HG02973 (cell line): ENCODE measurements at regions not wholly inside any gene's neighbourhood (a gene's known extent, or its start where the extent isn't known, plus 50 kb on each side); places are given as distances from the start of the nearest gene placed in this dataset.

Experiments used
- ATAC-seq: cut with Tn5 transposase; IDR thresholded peaks from one replicate; pipeline ENCODE4 v1.9.1; 2021; ENCODE audit warnings: moderate library complexity; ENCODE audit not compliant: unreplicated experiment

DNA sequence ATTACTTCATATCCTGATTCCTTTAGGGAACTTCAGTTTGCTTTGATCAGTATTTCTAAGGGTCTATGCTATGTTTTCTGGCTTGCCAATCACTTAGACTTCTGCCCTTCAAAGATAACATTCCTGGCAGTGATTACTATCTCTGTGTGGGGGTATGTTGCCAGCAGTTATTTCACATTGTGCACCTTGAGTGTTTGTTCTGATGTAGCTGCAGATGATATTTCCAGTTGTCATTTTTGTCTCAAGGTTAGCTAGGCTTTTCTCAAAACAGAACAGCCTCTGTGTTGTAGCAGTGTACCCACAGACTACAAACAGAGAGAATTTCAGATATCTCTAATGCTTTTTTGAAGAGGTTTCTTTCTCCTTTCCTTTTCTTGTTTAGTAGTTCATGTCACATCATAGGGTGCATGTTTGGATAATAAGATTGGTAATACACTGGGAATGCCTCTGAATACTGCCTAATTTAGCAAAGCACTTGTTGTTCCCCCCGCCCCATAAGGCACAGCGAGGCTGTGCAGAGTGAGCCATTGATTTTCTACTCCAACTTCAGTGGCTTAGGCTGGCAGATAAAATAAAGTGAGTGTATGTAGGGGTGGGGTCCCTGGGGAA is 134.7 kb upstream of the AGR3 start:
- ATAC-seq: no peak

DNA sequence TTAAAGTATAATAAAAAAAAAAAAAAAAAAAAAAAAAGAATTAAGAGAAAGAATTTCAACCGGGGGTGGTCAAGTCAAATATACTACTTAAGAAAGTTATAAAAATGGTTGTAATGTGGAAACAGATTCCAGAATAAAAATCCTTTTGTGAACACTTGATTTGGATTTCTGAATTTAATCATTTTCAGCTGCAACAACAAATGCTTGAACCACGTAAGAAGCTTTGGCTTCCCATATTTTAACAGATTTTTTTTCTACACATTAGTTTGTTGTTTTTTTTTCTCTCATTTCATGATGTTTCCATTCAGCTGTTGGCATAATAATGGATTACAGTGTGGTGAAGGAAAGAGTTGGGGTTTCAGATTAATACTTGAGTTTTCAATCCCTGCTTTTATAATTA is 137.3 kb upstream of the AGR3 start:
- ATAC-seq: no peak

DNA sequence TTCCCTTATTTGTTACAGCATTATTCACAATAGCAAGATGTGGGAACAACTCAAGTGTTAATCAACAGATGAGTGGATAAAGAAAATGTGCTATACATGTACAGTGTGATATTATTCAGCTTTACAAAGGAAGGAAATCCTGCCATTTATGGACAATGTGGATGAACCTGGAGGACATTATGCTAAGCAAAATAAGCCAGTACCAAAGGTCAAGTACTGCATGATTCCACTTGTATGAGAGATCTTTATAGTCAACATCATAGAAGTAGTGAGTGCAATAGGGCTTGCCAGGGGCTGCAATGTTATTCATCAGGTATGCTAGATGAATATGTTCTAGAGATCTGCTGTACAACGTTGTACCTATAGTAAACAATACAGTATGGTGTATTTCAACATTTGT is 138.5 kb upstream of the AGR3 start:
- ATAC-seq: no peak

DNA sequence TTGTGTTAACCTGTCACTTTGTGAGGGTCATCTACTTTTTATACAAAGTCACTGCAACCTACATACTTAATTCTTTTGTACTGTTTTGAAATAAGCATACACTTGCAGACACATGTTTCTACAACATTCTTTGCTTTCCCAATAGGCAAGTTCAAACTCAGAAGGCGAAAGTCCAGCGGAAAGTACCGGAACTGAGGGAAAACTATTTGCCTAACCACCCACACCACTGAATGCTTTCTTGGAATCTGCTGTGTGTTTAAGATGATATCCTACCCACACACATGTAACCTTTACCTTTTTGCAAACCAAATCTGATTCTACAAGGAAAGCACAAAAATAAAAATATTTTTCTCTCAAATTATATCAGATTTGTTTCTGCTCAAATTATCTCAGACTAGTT is 139.4 kb upstream of the AGR3 start:
- ATAC-seq: no peak

DNA sequence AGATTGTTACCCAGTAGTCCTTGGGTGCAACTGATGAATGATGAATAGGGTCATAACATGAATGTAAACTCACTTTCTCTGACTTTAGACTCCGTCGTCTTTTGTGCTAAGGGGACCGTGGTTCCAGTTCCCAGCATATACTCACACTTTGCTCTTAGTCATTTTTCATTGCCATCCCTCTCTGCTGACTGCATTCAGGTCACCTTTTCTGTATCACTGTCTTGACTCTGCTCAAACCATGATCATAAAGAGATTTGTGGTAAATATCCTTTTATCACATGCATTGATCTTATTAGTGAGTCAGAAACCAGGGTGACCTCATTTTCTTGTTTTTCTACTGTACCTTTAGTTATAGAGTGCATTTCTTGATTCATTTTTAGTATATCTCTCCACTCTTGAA is 141.1 kb upstream of the AGR3 start:
- no peak for ATAC-seq

DNA sequence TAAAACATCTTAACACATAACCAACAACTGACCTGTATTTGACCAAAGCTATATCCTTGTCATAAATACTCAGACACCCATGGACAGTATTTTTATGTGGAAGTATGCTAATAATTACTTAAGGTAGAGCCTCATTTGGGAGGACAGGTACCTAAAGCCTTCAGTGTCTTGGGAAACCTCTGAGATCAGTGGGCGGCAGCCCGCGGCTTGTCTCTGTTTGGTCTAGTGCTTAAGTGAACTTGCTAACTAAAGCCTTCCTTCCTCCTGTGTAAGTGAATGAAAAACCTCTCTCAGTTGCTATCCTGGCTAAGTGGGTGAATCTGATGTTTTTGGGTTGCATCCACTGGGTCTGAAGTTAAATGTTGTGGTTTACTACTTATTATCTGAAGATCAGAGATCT is 144.5 kb upstream of the AGR3 start:
- no peak for ATAC-seq

DNA sequence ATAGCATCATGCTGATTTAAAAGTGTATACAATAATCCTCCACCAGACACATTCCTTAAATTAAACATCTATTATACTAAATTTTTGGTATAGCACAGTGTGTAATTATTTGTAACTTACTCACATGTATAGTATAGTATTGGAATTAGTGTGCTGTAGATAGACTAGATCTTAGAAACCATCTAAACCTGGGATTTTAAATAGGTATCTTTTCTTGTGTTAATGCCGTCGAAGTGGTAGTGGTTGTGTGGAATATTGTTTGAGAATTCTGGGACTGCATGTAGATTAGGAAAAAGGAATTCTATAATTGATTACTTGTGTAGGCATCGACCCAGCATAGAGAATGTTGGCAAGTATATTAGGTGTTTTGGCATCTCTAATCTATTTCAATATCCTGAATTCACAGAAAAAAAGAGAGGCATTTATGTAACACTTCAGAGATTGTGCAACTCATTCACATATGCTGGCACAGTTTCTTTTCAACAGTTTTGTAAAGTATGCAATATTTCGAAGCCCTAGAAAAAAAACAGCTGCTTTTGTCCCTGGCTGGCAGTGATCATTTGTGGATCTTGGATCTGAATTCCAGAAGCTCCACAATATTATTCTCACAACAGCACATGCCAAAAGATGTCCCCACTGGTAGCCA is 145.5 kb upstream of the AGR3 start:
- ATAC-seq: no peak

DNA sequence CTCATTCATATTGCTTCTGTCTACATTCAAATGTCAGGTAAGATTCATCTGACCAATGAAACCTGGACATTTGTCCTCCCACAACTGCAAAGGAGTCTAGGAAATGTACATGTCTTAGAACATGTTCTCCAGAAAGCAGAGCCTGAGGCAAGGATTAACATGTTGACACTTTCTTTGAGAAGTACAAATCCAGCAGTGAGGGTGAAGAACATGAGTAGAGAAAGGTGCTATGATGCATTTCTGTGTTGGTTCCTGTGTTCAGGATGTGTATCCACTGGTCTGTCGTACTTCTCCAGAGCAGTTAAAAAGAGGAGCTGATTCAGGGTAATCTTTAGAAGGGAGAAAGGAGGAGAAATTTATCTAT is 146.0 kb upstream of the AGR3 start:
- no peak for ATAC-seq

DNA sequence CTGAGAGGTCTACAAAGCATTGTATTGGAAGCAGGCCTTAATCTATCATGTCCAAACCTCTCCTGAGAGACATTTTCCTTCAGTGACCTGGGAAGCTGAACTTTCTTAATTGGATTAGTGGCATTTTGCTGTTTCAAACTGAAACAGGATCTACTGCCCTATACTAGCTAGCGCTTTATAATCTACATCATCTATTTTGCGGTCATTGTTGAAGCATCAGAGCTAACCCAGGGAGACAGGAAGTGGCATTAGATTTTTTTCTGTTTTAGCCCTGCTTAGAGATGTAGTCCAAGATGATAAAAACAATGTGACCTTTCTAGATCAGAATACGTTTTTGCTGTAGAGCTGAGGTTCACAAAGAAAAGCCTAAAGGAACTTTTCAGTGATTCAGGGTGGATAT is 147.4 kb upstream of the AGR3 start:
- no peak for ATAC-seq

DNA sequence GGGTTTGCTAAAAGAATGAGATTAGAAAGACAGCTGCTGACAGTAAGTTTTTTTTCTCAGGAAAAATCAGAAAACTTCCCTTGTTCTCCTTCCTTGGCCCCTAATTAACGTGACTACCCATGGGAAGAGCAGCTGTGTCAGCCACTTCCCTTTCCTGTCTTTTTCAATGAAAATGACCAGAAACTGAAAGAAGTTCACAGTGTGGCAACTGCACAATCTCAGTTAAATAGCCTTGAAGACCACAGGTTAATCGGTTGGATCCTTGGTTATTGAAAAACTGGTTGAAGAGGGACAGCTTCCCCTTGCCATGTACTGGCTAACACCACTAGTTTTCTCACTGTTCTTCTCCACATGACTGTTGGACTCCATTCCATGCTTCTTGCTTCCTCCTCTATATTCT is 148.8 kb upstream of the AGR3 start:
- no peak for ATAC-seq

DNA sequence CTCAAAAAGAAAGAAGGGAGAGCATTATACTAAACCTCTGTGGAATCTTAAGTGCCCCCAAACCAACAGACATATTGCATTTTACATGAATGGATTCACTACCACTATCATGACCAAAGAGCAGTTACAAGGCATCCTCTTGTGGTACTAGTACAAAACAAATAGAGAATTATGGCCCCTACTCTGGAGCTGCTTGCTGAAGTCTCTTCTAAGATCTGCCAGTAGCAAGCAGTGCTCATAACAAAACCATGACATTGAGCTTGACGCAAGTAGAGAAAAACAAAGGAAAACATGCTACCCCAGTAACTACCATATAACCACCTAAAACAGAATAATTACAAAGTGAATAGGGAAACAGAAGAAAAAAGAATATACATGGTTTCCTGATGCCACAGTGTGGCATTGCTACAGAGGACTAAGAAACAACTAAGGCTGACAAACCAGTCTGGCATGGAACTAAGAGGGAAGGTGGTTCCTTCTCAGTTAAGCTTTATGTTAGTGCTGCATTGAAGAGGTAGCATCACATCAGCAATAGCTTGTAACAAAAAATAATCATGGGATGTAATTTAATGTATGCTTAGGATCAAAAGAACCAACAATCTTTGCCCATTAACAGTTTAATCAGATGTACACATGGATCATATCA is 150.2 kb upstream of the AGR3 start:
- ATAC-seq: no peak

DNA sequence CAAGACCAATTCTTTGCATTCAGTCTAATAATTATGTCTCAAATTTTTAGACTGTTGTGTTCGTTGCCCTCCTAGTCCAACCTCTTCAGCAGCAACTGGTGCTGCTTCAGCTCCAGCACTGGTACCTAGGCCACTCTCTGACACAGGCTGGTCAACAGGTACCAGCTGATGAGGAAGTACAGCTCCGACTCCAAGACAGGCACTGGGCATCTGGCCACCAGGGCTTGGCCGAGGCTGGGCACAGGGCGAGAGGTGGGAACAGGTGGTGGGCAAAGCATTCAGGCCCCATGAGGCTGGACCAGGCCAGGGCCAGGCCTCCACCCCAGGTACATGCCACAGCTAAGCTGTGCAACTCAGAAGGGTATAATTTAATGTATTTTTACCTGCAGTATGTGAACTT is 151.5 kb upstream of the AGR3 start:
- ATAC-seq: no peak

DNA sequence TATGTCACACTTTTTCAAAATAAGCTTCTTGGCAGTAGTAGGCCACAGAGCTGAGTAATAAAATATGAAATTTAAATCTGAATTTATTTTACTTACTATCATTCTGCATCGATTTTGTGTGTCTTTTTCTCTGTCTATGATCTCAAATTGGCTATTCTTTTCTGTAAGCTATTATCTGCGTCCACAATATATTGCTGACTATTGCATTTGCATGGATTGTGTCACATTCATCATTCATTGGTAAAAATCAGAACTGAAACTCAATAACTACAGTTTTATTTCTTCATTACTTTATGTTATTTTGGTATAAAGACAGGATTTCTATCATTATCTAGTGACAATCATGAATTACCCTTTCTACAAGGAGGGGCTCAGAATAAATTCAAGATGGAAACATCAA is 154.8 kb upstream of the AGR3 start:
- no peak for ATAC-seq

DNA sequence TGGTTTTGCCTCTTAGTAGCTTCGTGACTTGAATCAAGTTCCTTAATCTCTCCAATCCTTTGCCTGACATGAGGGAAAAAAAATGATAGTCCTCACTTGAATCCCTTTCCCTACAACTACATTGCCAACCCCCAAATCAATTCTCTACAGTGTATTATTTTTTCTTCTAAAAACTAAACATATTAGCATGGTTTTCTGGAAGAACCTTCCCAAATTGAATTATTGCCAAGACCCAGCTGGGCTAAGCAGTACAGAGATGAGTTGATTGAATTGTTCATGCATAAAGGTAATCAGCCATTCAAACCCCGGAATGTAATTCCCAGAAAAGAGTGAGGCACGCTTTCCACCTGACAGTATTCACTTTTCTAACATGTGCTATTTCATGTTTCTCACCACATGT is 155.6 kb upstream of the AGR3 start:
- no peak for ATAC-seq

DNA sequence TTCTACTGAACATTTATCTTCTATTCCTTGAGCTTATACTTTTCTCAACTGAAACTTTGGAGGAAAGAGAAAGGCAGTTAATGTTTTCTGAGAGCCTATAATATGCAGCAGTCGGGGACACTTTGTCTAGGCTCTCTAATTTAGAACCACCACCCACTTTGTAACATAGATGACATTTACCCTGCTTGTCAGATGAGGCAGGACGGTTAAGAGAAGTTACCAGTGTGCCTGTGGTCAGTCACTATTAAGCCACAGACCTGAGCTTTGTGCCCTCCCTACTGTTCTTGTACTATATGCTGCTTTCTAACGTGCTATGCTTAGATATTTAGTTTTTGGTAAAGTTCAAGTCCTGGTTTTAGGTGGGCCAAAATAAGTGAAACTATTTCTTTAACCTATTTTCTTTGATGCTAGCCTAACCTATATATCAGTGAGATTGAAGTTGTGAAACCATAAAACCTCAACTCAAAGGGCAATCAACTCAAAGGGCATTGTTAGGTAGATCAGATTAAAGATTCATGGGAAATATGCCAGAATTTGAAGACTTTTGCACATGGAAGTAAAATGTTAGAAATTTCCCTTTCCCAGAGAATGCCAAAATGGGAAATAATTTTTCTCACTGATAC is 156.5 kb upstream of the AGR3 start:
- no peak for ATAC-seq

DNA sequence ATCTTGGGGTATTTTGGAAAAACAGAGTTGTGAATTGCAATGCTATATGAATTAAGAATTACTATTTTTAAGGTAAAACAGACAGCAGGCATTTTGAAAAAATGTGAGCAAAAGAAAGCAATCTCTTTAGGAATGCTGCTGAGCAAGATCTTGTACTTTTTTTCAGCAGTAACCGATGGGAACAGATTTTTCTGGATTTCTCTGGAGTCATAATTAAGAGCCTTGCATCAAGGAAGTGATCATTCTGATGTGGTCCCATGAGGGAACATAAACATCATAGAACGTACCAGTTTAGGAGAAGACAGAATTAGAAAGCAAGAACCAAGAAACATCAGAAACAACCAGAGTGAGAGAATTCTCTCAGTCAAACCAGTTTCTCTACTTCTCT is 157.0 kb upstream of the AGR3 start:
- ATAC-seq: no peak

DNA sequence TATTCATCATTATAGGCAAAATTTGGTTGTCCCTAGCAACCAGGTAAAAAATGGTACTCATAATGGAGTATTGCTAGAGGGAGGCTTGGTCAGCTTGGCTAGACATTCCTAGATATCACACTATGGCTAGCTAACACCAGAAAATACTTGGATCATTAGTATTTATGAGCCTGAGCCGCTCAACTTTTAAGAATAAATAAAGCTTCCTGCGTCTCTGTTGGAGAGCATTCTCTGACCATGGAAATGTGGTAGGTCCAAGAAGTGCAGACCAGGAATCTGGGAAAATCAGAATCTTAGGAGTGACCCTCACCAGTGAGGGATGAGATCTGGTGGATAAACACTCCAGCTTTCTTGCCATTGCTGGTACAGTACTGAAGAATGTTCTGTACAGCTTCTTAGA is 157.6 kb upstream of the AGR3 start:
- ATAC-seq: no peak

DNA sequence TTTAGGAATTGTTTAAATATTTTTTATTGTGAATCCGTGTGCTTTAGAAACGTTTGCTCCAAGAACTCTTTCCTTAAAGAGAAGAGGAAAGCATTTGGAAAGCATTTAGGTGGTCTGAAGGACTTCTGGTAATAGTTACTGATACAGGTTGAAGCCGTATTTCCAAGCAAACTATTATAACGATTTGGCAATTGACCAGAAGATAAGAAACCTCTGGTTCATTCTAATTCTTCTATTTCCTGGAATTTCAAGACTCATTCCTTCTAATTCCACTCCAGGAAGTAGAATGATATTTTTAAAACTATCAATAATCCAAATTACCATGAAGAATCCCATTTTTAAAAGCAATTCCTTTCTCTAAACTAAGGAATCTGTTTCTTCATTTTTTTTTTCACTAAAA is 158.9 kb upstream of the AGR3 start:
- no peak for ATAC-seq

DNA sequence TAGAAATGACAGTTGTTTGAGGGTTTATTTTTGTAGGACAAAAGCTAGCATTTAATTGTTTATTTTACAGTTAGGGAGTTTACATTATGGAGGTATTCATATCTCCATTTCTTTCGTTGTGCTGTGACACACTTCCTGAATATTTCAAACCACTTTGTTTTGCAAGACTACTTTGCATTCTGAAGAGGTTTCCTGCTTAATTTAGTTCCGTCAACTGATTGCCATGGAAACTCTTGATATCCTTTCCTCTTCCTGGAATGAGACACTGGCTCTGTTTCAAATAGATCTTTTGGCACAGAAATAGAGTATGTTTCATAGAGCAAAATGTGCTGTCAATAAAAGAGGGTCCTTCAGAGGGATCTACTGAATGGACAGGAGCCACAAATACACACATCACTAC is 159.5 kb upstream of the AGR3 start:
- no peak for ATAC-seq

DNA sequence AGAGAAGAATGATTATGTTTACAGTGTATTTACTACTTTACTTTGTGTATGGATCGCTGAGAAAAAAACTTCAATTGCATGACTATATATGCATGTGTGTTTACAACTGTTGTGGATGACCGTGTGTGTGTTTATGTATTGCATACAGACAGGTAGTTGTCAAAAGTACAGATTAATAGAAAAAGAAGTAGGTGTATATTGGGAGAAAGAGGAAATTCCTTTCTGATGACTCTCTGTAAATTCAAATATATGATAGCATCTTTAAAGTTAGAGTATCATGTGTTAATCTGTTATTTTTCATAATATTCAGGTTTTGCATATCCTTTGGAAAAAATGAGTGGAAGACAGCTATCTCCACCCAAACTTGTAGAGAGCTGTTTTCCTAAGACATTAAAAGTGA is 160.4 kb upstream of the AGR3 start:
- ATAC-seq: no peak

DNA sequence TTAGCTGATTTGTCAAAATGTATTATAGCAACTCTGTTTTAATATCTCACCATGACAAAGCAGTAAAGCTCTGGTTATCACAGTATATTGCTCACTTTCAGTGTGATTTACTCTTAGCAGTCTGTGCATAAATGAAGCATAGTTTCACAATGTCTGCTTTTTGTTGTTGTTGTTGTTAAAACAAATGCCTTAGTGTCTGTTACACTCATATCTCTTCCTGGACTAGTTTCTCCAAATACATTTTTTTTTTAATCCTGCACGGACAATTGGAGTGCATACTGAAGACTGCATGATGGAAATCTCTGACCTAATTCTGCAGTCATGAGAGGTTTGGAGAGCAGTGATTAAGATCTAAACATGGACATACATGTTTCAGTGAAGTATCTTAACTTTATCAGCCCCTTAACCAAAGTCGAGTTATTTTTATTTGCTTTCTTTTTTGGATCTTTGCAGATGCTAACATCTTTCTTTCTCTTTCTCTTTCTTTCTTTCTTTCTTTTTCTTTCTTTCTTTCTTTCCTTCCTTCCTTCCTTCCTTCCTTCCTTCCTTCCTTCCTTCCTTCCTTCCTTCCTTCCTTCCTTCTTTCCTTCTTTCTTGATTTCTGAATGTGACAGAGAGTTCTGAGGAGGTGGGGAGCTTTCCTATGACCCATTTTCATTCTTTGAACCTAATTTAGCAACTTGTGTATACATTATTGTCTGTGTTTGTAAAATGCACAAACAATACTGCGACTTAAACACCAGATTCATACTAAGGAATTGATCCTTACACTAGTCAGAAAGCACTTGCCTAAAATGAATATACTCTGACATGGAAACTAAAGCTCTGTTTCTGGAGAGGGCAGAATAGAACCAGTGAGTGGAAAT is 161.5 kb upstream of the AGR3 start:
- no peak for ATAC-seq

DNA sequence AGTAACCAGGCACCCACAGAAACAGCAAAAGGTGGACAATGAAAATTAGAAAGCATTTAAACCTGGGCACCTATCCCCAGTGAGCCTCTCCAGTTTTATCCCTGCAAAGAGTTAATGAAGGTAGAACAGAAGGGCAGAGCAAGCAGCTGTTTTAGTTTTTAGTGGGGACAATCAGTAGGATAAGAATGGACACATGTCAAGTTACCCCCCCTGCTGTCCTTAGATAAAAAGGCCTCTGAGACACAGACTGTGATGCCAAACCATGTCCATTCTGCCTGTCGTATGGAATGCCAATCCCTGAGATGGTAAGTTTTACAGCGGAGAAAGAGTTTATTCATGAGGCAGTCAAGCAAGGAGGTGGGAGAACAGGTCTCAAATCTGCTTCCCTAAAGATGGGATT is 162.6 kb upstream of the AGR3 start:
- no peak for ATAC-seq
